ENCODE measurements at regions not wholly inside any gene's neighbourhood (a gene's known extent, or its start where the extent isn't known, plus 50 kb on each side); places are given as distances from the start of the nearest gene placed in this dataset.

- TF ChIP-seq POLR2A (IDR thresholded peaks at IDR 0.05), result no peak
- no peak for TF ChIP-seq POLR2AphosphoS5 (IDR thresholded peaks at IDR 0.05)
- TF ChIP-seq, protein P1, sequence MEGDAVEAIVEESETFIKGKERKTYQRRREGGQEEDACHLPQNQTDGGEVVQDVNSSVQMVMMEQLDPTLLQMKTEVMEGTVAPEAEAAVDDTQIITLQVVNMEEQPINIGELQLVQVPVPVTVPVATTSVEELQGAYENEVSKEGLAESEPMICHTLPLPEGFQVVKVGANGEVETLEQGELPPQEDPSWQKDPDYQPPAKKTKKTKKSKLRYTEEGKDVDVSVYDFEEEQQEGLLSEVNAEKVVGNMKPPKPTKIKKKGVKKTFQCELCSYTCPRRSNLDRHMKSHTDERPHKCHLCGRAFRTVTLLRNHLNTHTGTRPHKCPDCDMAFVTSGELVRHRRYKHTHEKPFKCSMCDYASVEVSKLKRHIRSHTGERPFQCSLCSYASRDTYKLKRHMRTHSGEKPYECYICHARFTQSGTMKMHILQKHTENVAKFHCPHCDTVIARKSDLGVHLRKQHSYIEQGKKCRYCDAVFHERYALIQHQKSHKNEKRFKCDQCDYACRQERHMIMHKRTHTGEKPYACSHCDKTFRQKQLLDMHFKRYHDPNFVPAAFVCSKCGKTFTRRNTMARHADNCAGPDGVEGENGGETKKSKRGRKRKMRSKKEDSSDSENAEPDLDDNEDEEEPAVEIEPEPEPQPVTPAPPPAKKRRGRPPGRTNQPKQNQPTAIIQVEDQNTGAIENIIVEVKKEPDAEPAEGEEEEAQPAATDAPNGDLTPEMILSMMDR (IDR thresholded peaks at IDR 0.05), result no peak
Measured at GRCh38 chr21:34192646-34193285, 119.4 kb downstream of the MRPS6 start.

All from sigmoid colon (tissue), 4 donors.